SK-N-SH (cell line): ENCODE measurements at regions not wholly inside any gene's neighbourhood (a gene's known extent, or its start where the extent isn't known, plus 50 kb on each side); places are given as distances from the start of the nearest gene placed in this dataset.

ENCODE experiments used
- EP300 ChIP-seq, 2 experiments: IDR thresholded peaks; 2 replicates each; pipeline versions ENCODE4 v1.4.0 to v1.6.1; 2012; ENCODE audit warnings: borderline replicate concordance in 1 of 2, low read depth in 1 of 2, low read length in 1 of 2
- FOXM1 ChIP-seq: IDR thresholded peaks from 2 replicates; pipeline ENCODE4 v1.4.0; 2012; ENCODE audit warnings: low read depth, mild to moderate bottlenecking
- TCF12 ChIP-seq: IDR thresholded peaks from 2 replicates; pipeline ENCODE4 v1.4.0; 2012
- YY1 ChIP-seq: IDR thresholded peaks from 2 replicates; pipeline ENCODE4 v1.4.0; 2012; ENCODE audit warnings: low read depth, mild to moderate bottlenecking
- TF ChIP-seq, protein P1 (sequence below): IDR thresholded peaks from 2 replicates; pipeline ENCODE4 v1.6.1; 2012; ENCODE audit warnings: mild to moderate bottlenecking, low read depth, low read length, moderate library complexity
- TF ChIP-seq, protein P2 (sequence below): IDR thresholded peaks from 2 replicates; pipeline ENCODE4 v1.4.0; 2012; ENCODE audit warnings: low read depth
- TF ChIP-seq, protein P3 (sequence below): fragments of 200-600 bp; sonication (generic); IDR thresholded peaks from 2 replicates; pipeline ENCODE4 v1.6.1; 2017; ENCODE audit warnings: antibody characterized with exemption, mild to moderate bottlenecking, moderate library complexity

DNA sequence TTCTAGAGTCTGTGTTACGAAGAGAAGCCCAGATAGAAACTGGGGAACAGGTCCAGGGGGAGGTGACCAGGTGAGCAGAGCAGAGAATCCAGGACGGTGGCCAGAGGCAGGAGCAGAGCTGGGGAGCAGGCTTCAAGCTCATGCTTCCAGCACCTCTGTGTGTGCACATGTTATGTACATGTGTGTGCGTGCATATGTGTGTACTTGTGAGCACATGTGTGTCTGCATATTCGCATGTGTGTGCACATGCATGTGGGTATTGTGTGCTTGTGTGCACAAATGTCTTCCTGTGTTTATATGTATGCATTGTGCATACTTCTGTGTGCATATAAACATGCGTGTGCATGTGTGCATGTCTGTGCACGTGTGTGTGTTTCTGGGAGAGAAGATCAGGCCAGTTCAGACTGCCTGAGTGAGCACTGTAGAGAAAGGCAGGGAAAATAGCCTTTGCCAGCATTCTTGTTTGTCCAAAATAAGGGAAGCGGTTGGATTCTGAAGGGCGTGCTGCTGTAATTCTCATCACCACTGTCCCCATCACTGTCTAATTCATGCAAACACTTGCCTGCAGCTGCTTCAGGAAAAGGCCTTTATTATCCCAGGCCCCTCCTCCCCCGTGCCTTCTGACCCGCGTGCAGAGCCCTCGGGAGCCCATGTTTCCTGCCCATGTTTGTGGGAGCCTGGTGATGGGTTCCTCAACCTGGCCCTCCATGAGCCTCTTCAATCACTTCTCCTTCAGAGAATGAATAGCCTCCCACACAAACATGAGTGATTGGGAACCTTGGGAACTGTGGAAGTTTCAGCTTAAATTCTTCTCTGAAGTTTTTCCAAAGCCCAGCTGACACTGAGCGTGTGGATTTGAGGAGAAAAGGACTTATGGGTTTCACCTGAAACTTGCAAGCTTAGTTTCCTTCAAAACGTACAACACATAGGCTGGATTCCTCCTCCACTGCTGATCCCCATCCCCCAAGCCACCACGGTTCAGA lies 161.7 kb upstream of the AFDN start:
- TF ChIP-seq YY1: no peak
- TF ChIP-seq, protein P1, sequence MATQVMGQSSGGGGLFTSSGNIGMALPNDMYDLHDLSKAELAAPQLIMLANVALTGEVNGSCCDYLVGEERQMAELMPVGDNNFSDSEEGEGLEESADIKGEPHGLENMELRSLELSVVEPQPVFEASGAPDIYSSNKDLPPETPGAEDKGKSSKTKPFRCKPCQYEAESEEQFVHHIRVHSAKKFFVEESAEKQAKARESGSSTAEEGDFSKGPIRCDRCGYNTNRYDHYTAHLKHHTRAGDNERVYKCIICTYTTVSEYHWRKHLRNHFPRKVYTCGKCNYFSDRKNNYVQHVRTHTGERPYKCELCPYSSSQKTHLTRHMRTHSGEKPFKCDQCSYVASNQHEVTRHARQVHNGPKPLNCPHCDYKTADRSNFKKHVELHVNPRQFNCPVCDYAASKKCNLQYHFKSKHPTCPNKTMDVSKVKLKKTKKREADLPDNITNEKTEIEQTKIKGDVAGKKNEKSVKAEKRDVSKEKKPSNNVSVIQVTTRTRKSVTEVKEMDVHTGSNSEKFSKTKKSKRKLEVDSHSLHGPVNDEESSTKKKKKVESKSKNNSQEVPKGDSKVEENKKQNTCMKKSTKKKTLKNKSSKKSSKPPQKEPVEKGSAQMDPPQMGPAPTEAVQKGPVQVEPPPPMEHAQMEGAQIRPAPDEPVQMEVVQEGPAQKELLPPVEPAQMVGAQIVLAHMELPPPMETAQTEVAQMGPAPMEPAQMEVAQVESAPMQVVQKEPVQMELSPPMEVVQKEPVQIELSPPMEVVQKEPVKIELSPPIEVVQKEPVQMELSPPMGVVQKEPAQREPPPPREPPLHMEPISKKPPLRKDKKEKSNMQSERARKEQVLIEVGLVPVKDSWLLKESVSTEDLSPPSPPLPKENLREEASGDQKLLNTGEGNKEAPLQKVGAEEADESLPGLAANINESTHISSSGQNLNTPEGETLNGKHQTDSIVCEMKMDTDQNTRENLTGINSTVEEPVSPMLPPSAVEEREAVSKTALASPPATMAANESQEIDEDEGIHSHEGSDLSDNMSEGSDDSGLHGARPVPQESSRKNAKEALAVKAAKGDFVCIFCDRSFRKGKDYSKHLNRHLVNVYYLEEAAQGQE: no peak
- TF ChIP-seq, protein P2, sequence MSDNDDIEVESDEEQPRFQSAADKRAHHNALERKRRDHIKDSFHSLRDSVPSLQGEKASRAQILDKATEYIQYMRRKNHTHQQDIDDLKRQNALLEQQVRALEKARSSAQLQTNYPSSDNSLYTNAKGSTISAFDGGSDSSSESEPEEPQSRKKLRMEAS: no peak
- TF ChIP-seq, protein P3, sequence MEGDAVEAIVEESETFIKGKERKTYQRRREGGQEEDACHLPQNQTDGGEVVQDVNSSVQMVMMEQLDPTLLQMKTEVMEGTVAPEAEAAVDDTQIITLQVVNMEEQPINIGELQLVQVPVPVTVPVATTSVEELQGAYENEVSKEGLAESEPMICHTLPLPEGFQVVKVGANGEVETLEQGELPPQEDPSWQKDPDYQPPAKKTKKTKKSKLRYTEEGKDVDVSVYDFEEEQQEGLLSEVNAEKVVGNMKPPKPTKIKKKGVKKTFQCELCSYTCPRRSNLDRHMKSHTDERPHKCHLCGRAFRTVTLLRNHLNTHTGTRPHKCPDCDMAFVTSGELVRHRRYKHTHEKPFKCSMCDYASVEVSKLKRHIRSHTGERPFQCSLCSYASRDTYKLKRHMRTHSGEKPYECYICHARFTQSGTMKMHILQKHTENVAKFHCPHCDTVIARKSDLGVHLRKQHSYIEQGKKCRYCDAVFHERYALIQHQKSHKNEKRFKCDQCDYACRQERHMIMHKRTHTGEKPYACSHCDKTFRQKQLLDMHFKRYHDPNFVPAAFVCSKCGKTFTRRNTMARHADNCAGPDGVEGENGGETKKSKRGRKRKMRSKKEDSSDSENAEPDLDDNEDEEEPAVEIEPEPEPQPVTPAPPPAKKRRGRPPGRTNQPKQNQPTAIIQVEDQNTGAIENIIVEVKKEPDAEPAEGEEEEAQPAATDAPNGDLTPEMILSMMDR: no peak
- no peak for TF ChIP-seq EP300 (IDR thresholded peaks at IDR 0.05; ENCODE audit: borderline replicate concordance in 1 of 2, low read depth in 1 of 2, low read length in 1 of 2)
- TF ChIP-seq TCF12: no peak
- no peak for TF ChIP-seq FOXM1
